IPS-15b (cell line): ENCODE measurements at regions not wholly inside any gene's neighbourhood (a gene's known extent, or its start where the extent isn't known, plus 50 kb on each side); places are given as distances from the start of the nearest gene placed in this dataset.

Experiments used
- H3K27me3 ChIP-seq: one replicate; pipeline ENCODE4 v1.6.1; 2013; ENCODE audit warnings: low read length; ENCODE audit not compliant: control insufficient read depth, insufficient read depth
- H3K36me3 ChIP-seq: one replicate; pipeline ENCODE4 v1.6.1; 2013; ENCODE audit warnings: low read length; ENCODE audit not compliant: control insufficient read depth, insufficient read depth
- H3K4me1 ChIP-seq: one replicate; pipeline ENCODE4 v1.6.1; 2013; ENCODE audit warnings: mild to moderate bottlenecking, low read length; ENCODE audit not compliant: control insufficient read depth, insufficient read depth
- H3K4me3 ChIP-seq: one replicate; pipeline ENCODE4 v1.5.1; 2013; ENCODE audit warnings: low read depth, low read length
- H3K9ac ChIP-seq: one replicate; pipeline ENCODE4 v1.6.1; 2013; ENCODE audit warnings: low read depth, mild to moderate bottlenecking, low read length
- H3K9me3 ChIP-seq: one replicate; pipeline ENCODE4 v1.6.1; 2013; ENCODE audit warnings: mild to moderate bottlenecking, low read length; ENCODE audit not compliant: control insufficient read depth, insufficient read depth

- Histone ChIP-seq H3K4me3 (no peak overlapping the region), H3K4me1 (peaks cover 7% of the 10 kb centered on the region), H3K9ac (no peak overlapping the region)
Measured at GRCh38 chr2:144279165-144279564, 240.8 kb downstream of the ZEB2 start.

DNA sequence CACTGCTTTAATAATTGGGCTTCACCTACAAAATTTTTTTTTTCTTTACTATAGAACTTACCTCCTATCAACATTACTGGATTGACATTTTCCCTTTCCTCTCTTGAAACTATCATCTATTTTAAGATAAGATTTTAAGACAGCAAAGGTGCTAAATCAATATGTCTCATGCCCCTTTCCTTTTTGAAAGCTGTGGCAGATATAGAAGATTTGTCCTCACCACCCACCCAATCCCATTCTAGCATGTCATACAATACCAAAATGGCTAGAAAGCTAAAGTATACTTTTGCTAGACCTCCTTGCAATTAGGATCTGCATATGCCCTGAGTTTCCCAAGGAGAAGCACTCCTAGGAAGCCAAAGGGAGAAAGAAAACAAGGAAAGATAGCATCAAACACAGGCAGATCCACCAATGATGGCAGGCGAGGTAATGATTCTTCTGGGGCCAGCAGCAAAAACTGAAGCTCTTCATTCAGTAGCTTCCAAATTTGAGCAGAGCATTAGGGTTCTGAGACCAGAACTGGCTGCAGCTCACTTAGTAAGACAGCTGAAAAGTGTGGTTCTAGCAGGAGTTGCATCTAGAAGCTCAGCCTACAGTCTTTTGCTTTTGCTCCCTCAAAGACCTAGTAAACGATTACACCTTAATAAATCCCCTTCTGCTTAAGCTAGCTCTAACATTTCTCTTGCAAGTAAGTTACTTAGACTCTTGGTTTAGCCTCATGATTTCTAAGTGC, 242.1 kb downstream of the ZEB2 start:
- H3K27me3 ChIP-seq, result no peaks in the 10 kb centered on the region
- peaks cover 7% of the 10 kb centered on the region for H3K4me1 ChIP-seq
- H3K36me3 ChIP-seq, result no peaks in the 10 kb centered on the region
- no peak overlapping the region for H3K9ac ChIP-seq
- no peak overlapping the region for H3K4me3 ChIP-seq
- no peaks in the 10 kb centered on the region for H3K9me3 ChIP-seq

More at GRCh38 chr2:144279165-144279564, 240.8 kb downstream of the ZEB2 start:
- Histone ChIP-seq H3K36me3 (no peaks in the 10 kb centered on the region), H3K27me3 (no peaks in the 10 kb centered on the region), H3K9me3 (no peaks in the 10 kb centered on the region)

- H3K4me1 ChIP-seq, result peaks cover 7% of the 10 kb centered on the region
- no peaks in the 10 kb centered on the region for H3K27me3 ChIP-seq
- H3K36me3 ChIP-seq, result no peaks in the 10 kb centered on the region
- H3K9me3 ChIP-seq, result no peaks in the 10 kb centered on the region
- no peak overlapping the region for H3K4me3 ChIP-seq
- H3K9ac ChIP-seq, result no peak overlapping the region
Measured at GRCh38 chr2:144275340-144275739, 244.6 kb downstream of the ZEB2 start.

DNA sequence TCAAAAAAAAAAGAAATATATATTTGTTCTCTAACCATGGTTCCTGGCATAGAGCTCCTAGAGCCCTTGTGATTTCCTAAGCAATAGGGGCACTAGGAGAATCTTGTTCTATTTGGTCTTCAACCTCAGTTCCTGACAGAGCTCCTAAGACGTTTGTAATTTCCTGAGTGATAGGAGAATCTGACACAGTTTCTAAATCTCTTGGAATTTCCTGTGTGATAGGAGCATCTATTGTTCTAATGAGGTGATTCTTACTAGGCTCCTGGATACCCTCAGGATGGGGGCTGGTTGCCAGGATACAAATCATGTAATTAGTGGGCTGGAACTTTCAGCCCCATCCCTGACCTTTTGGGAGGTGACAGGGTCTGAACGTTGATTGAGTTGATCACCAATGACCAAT, 245.8 kb downstream of the ZEB2 start:
- no peaks in the 10 kb centered on the region for H3K9me3 ChIP-seq
- H3K36me3 ChIP-seq, result no peaks in the 10 kb centered on the region
- peaks cover 2% of the 10 kb centered on the region for H3K4me1 ChIP-seq
- no peaks in the 10 kb centered on the region for H3K27me3 ChIP-seq
- H3K4me3 ChIP-seq, result no peak overlapping the region
- no peak overlapping the region for H3K9ac ChIP-seq

- Histone ChIP-seq H3K27me3 (no peaks in the 10 kb centered on the region), H3K9ac (no peak overlapping the region)
Measured at GRCh38 chr2:144270951-144271350, 249.0 kb downstream of the ZEB2 start.

GRCh38 chr2:144268036-144268678, 251.8 kb downstream of the ZEB2 start:
- Histone ChIP-seq H3K4me3 (no peak overlapping the region), H3K4me1 (peaks cover 15% of the 10 kb centered on the region), H3K27me3 (no peaks in the 10 kb centered on the region), H3K9me3 (no peaks in the 10 kb centered on the region), H3K9ac (no peak overlapping the region), H3K36me3 (no peaks in the 10 kb centered on the region)

More at GRCh38 chr2:144270951-144271350, 249.0 kb downstream of the ZEB2 start:
- H3K4me3 ChIP-seq, result no peak overlapping the region
- no peaks in the 10 kb centered on the region for H3K36me3 ChIP-seq
- H3K9me3 ChIP-seq, result no peaks in the 10 kb centered on the region
- H3K4me1 ChIP-seq, result peaks cover 15% of the 10 kb centered on the region

GRCh38 chr2:144267239-144267638, 252.7 kb downstream of the ZEB2 start:
- Histone ChIP-seq H3K9me3 (no peaks in the 10 kb centered on the region), H3K36me3 (no peaks in the 10 kb centered on the region), H3K4me3 (no peak overlapping the region), H3K27me3 (no peaks in the 10 kb centered on the region), H3K4me1 (peaks cover 15% of the 10 kb centered on the region), H3K9ac (no peak overlapping the region)

DNA sequence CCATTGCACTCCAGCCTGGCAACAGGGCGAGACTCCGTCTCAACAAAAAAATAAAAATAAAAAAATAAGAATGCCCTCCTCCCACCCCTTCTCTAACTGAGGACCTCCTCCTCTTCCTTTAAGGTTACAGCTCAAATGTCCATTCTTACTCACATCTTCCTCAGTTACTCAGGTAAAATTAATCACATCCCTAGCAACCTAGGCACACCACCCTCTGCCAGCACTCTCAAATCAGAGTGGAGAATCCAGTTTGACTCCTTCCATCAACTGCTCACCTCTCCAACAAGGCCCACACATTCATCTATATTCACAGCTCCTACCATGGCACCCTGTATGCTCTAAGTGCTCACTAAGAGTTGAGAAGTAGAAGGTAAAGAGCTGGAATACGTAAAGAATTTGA, 254.3 kb downstream of the ZEB2 start:
- Histone ChIP-seq H3K27me3 (no peaks in the 10 kb centered on the region), H3K4me3 (no peak overlapping the region), H3K4me1 (peaks cover 21% of the 10 kb centered on the region), H3K9ac (no peak overlapping the region), H3K36me3 (no peaks in the 10 kb centered on the region), H3K9me3 (no peaks in the 10 kb centered on the region)

- Histone ChIP-seq H3K36me3 (no peaks in the 10 kb centered on the region), H3K9me3 (no peaks in the 10 kb centered on the region), H3K27me3 (no peaks in the 10 kb centered on the region), H3K4me1 (peaks cover 9% of the 10 kb centered on the region), H3K9ac (no peak overlapping the region), H3K4me3 (no peak overlapping the region)
Measured at GRCh38 chr2:144261966-144262365, 258.0 kb downstream of the ZEB2 start.

- H3K9ac ChIP-seq, result no peak overlapping the region
- no peaks in the 10 kb centered on the region for H3K36me3 ChIP-seq
- no peaks in the 10 kb centered on the region for H3K27me3 ChIP-seq
- no peaks in the 10 kb centered on the region for H3K9me3 ChIP-seq
- no peak overlapping the region for H3K4me3 ChIP-seq
- peaks cover 6% of the 10 kb centered on the region for H3K4me1 ChIP-seq
Measured at GRCh38 chr2:144261336-144261735, 258.6 kb downstream of the ZEB2 start.

GRCh38 chr2:144259332-144259731, 260.6 kb downstream of the ZEB2 start:
- no peaks in the 10 kb centered on the region for H3K27me3 ChIP-seq
- no peaks in the 10 kb centered on the region for H3K36me3 ChIP-seq
- H3K4me1 ChIP-seq, result peaks cover 6% of the 10 kb centered on the region
- no peak overlapping the region for H3K4me3 ChIP-seq
- H3K9ac ChIP-seq, result no peak overlapping the region
- peaks cover 6% of the 10 kb centered on the region for H3K9me3 ChIP-seq

DNA sequence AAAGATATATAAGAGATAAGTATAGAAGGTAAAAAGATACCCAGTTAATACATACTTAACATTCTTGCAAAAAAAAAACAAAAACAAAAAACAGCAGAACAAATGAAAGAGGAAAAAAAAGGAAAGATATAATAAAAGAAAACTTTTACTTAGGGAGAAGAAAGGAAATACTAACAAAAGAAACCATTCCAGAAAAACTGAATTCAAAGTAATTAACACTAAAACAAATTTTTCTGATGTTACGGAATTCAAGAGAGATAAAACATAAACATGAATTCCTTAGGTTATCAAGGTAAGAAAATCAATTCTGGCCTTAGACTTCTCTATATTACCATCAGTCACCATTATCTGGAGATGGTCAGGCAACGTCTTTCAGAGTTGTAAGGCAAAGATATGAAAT, 261.8 kb downstream of the ZEB2 start:
- peaks cover 6% of the 10 kb centered on the region for H3K4me1 ChIP-seq
- H3K9me3 ChIP-seq, result peaks cover 11% of the 10 kb centered on the region
- no peaks in the 10 kb centered on the region for H3K27me3 ChIP-seq
- H3K4me3 ChIP-seq, result no peak overlapping the region
- H3K36me3 ChIP-seq, result no peaks in the 10 kb centered on the region
- H3K9ac ChIP-seq, result no peak overlapping the region
